ENCODE measurements at regions not wholly inside any gene's neighbourhood (a gene's known extent, or its start where the extent isn't known, plus 50 kb on each side); places are given as distances from the start of the nearest gene placed in this dataset.

DNA sequence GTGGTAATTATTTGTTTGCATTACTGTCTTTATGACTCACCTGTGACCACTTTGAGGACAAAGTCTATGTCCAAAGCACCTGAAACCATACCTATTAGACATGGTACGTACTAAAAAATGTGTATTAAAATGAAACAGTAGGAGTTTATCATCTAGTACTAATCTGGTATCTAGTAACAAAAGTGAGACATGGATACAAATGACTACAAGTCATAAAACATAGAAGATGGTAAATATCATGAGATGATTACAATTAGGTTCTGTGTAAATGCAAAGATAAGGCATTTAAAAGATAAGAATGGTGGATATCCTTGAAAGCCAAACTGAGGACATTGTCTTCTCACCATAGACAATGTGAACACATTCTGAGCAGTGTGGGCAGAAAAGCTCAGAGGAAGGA, 113.5 kb upstream of the GUCY1A2 start:
- TF ChIP-seq PREB (CRISPR knock-in tag; IDR thresholded peaks at IDR 0.05): no peak
- no peak for TF ChIP-seq CTCF (IDR thresholded peaks at IDR 0.05 in 2 of 3, conservative IDR thresholded peaks at IDR 0.05 in 1 of 3; ENCODE audit: insufficient read depth in 2 of 3, low read depth in 1 of 3, low read length in 3 of 3)
- TF ChIP-seq FOSL1 (tag; conservative IDR thresholded peaks at IDR 0.05): no peak
- TF ChIP-seq, protein P1, sequence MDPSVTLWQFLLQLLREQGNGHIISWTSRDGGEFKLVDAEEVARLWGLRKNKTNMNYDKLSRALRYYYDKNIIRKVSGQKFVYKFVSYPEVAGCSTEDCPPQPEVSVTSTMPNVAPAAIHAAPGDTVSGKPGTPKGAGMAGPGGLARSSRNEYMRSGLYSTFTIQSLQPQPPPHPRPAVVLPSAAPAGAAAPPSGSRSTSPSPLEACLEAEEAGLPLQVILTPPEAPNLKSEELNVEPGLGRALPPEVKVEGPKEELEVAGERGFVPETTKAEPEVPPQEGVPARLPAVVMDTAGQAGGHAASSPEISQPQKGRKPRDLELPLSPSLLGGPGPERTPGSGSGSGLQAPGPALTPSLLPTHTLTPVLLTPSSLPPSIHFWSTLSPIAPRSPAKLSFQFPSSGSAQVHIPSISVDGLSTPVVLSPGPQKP (CRISPR knock-in tag; IDR thresholded peaks at IDR 0.05): no peak
- TF ChIP-seq, protein P2, sequence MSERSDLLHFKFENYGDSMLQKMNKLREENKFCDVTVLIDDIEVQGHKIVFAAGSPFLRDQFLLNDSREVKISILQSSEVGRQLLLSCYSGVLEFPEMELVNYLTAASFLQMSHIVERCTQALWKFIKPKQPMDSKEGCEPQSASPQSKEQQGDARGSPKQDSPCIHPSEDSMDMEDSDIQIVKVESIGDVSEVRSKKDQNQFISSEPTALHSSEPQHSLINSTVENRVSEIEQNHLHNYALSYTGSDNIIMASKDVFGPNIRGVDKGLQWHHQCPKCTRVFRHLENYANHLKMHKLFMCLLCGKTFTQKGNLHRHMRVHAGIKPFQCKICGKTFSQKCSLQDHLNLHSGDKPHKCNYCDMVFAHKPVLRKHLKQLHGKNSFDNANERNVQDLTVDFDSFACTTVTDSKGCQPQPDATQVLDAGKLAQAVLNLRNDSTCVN (CRISPR knock-in tag; IDR thresholded peaks at IDR 0.05): no peak
- TF ChIP-seq ZNF311 (CRISPR knock-in tag; IDR thresholded peaks at IDR 0.05): no peak
